MM.1S (cell line): ENCODE measurements at regions not wholly inside any gene's neighbourhood (a gene's known extent, or its start where the extent isn't known, plus 50 kb on each side); places are given as distances from the start of the nearest gene placed in this dataset.

ENCODE experiments used
- CTCF ChIP-seq: fragments of 300-600 bp; sonication (generic); IDR thresholded peaks from 2 replicates; pipeline ENCODE4 v1.5.1; 2016; ENCODE audit warnings: antibody characterized with exemption, low read length, mixed read lengths
- EZH2 ChIP-seq: fragments of 300-600 bp; sonication (generic); optimal IDR thresholded peaks from 2 replicates; pipeline ENCODE3; 2017; ENCODE audit warnings: low read depth, mild to moderate bottlenecking, antibody characterized with exemption, low read length, mixed read lengths

DNA sequence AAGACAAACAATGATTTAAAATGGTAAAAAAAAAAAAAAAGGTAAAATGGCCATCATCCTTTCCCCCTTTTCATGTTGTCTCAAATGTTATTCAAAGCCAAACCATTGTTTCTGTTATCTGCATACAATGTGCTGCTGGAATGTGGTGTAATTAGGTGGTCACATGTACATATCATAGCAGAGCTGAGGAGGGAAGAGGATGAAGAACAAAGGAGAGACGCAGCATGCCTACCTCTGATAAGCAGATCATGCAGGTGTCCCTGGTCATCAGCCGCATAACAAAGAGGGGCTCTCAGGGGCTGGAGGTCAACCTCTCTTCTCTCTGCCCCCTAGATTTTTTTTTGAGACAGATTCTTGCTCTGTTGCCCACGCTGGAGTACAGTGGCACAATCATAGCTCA is 141.0 kb downstream of the CARTPT start:
- TF ChIP-seq EZH2 (no peak), CTCF (no peak)
